GM19025 (cell line): ENCODE measurements at regions not wholly inside any gene's neighbourhood (a gene's known extent, or its start where the extent isn't known, plus 50 kb on each side); places are given as distances from the start of the nearest gene placed in this dataset.

Experiments used
- ATAC-seq: cut with Tn5 transposase; IDR thresholded peaks from one replicate; pipeline ENCODE4 v1.9.1; 2021; ENCODE audit warnings: mild to moderate bottlenecking, low read depth, moderate library complexity; ENCODE audit not compliant: unreplicated experiment

DNA sequence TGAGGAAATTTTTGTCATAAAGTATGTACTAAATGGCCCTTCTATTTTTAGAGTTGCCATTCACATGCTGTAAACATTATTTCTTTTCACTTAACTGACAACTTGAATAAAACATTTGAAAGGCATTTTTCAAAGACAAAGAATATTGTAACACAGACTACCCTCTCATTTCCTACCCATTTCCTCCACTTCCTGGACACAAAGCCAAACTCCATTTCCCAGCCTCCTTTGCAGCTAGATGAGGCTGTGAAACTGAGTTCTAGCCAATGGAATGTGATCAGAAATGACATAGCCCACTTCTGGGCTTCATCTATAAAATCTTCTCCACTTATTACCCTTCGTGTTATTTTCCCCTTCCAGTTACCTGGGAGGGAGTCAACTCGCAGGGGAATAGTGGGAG, 288.9 kb upstream of the DPH6 start:
- no peak for ATAC-seq

DNA sequence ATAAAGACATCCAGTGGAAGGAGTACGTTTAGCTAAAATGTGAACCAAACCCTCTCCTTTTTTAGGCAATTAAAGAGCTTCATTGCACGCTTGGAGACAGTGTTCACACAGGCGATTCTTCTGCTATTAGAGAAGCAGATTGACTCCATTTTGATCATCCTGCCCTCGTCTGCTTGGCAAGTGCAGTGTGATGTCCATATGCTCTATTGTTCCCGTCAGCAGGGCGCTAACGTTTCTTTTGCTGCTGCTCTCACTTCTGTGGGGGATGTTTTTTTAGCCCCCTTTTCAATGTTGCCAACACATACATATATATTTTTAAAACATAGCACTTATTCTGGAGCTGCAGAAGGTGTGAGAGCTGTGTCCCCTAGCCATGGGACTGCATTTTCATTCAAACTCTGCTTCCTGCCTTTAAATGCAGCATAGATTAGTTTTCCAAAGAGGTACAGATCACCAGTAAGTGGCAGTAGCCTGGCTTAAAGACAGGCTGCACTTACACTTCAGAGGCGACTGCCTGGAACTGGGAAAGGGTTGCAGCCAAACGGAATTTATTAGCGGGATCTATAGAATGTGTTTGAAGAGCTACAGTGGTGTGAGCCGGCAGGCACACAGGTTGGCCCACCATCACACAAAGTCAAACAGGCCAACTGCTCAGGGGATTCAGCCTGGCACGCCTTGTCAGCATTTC, 292.6 kb upstream of the DPH6 start:
- ATAC-seq = no peak

DNA sequence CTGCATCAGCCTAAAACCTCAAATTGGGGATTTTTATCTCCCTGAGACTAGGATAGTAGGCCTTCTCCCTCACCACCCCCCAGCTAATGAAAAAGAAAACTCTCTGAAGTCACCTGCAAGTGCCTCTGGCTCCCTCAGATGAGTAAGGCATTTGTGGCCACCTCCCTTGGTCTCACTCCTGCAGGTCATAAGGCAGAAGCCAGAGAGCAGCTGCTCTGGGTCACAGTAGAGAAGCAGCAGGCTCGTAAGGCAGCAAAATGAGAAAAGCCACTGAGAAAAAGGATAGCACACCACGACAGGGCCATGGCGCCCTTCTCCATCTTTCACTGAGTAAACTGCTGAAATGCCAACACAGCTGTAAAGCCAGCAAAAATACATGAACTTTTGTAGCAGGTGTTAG, 296.7 kb upstream of the DPH6 start:
- ATAC-seq = no peak

GRCh38 chr15:35843498-35843897, 297.5 kb upstream of the DPH6 start:
- ATAC-seq = no peak

DNA sequence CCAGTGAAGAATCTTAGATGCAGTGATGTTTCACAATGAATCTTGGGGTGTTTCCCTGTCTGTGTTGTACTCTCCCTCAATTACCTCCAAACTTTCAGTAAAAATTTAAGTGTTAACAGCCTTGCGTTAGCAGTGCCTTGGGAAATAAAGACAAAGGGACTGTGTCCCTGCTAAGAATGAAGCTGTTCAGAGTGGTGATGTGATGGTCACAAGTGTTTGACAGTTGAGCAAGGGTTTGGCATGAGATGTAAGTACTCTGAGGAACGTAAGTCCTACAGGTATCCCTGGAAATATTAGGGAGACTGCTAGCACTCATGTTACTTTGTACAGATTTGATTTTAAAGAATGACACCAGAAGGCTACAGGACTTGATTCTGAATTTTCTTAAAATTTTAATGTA, 304.3 kb upstream of the DPH6 start:
- no peak for ATAC-seq

- ATAC-seq = no peak
Observed at GRCh38 chr15:35851491-35851890, 305.5 kb upstream of the DPH6 start.

DNA sequence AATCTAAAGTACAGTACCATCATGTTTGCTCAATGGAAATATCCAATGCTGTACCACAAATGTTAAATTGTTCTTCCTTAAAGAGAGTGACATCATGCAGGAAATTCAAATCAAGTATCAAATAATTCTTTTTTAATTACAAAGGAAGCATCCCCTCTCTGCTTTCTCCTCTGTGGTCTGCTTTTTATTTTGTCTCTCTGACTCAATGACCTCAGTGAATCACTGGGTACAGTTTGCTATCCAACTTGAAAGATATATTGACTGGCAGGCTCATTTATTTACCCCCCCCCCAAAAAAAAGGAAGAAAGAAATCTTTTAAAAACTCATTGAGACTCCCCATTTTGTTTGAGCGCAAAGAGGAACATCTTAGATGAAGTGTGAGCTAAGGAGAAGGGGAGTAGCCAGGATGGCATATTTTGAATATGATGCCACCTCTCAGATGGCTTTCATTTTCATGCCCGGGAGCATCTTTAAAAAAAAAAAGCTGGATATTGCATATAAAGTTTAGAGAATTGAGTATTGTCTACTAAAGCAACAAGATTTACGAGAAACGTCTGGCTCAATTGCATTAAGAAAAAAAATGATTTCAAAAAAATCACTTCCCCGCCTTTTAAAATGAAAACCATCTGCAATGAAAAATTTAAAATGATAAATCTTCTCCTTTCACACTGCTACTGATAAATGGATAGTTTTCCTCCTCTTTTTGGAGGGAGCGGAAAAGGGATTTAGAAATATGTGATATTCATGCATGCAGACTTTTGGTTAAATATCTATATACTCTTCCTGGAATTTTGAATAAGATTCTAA, 307.1 kb upstream of the DPH6 start:
- ATAC-seq = no peak

DNA sequence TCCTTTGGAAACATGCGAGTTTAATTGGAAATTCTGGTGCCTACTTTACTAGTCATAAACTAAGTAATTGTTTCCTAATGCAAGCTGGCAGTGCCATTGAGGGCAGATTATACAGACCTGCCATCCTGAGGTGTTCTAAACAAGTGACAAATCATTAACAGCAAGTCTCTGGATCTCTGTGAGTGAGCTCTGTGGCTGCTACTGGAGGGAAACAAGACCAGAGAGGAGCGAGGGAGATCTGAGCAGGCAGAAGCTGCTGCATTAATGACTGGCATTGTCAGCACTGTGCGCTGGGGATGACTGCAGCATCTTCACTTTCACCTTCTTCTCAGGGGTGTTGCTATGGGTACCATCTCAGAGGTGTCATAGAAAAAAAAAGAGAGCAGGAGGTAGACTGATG, 308.4 kb upstream of the DPH6 start:
- no peak for ATAC-seq

DNA sequence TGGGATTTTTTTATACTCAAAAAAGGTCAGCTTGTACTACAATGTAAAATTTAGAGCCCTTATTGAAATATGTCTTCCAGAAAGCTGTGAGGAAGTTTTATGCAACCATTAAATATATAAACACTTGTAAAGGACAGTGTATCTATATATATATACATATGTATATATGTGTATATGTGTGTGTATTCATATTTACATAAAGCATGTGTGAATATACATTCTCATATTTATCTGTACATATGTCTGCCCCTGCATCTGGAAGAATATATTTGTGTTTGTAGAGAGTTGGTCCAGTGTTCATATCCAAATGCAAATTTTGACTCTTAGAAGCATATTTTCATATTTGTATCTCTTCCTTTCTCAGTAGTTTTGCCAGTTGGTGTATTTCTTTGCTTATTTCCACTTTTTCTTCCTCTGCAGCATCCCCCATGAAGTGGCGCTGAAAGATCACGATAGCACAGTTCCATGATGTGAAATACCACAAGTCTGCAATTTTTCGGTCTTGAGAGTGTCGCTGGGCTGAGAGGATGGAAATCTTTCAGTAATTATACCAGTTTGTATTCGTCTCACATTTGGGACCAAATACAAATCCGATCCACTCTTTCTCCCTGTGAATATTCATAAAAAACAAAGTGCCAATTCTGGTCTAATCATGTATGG, 311.7 kb upstream of the DPH6 start:
- no peak for ATAC-seq

DNA sequence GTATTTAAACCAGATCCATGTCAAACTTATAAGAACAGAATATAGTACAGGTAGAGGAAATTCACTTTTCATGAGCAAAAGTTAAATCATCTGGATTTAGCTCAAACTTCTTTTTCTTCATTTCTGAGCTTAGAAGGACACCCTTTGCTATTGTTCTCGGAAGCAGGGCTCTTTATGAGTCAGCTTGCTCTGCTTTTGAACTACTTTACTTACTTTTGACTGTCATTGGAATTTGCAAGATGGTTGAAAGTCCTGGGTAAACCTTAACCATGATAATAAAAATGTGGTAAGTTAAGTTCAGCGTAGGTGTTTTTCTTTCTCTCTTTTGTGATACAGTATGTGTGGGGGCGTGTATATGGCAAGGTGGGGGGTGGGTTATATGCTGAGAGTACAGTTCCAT, 312.7 kb upstream of the DPH6 start:
- ATAC-seq = no peak

DNA sequence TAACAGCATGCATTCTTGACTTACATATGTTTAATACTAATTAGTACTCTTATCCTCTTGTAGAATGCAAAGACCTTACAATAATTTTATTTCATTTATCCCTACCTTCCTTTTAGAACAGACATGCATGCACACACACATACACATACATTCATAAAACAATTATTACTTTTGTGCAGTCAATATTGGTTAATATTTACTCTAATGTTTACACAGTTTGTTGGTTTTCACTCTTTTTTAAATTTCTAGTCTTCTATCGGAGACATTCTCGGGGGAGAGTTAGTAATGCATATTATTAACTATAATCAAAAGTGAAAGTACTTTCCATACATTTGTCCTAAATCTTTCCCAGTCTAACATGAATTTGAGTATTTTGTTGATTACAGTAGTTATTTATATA, 317.7 kb upstream of the DPH6 start:
- ATAC-seq = no peak

DNA sequence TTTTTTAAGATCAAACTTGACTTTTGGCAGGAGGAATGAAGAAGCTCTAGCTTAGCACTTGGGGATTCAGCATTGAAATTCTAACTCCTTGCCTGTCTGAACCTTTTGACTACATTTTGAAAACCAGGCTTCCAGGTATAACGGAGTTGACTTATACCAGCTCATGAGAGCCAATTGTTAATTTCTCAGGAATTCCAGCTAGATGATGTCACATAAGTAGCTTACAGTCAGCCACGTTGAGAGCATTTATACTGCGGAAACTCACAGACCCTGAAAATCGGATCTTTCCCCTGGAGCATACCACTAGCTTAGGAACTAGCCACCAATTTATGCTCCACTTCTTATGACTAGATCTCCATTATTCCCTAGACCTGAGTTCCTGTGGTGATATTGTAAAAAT, 321.4 kb upstream of the DPH6 start:
- ATAC-seq = no peak

DNA sequence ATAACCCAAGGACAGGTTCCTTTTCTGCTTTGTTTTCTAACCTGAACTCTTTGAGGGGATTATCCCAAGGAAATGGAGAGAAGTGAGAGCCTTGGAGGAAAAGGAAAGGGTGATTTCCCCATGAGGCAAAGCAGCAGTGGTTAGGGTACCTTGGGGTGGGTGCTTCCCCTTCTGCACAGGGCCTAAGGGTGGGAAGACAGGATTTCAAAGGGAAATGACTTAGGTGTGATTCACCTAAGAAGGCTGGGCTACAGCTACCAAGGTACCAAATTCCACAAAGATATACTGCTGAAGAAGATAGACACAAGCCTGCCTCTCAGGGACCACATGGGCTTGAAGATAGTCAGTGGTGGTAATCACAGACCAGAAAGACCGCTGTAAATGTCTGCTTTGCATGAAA, 325.3 kb upstream of the DPH6 start:
- no peak for ATAC-seq

DNA sequence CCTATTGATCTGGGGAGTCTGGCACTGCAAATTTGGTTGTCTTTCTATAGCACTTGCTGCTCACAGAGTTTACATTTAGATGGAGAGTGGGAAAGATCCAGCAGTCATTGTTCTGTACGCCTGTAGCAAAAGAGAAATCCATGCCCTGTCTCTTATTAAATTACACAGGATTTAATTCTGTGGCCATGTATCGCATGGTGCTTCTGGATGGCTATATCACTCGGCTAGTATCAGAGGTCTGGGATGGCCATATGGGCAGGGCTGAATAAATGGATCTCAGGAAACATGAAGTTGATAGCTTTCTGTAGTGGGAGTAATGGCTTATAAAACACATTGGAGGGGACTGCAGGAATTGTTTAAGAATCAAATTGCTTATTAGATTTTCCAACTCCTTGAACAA, 325.8 kb upstream of the DPH6 start:
- ATAC-seq = no peak

DNA sequence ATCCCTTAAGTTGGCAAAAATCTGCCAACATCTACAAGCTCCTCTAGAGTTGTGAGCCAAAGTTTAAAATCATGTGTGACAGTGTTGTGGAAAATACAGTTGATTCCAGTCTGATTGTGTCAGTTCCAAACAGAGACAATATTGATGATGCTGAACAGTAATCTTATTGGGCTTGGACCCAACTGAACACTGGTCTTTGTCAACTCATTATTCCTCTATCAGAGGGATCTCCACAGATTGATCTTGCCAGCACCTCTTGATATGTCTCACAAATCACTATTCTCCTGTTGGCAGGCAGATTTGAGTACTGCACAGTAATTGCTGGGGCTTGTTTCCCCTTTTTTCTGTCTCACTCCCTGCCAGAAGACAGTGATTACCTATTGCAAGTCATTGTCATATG, 326.6 kb upstream of the DPH6 start:
- ATAC-seq = no peak

- ATAC-seq = no peak
Observed at GRCh38 chr15:35874260-35874905, 328.4 kb upstream of the DPH6 start.

DNA sequence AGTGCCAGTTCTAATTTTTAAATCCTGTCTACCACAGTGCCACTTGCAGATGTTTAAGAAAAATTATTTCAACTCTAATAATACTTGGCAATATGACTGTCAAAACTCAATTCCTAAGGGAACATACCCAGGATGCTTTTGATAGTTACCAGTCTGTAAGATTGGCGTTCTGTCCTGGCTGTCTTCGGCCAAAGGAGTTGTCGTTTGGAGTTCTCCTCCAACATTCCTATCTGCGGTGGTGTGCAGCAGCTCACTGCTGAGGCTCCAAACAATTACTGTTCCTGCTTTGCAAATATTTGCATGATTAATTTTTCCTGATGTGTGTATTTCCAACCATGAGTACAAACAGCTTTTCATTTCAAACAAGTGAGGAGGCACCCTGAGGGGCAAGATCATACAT, 330.8 kb upstream of the DPH6 start:
- ATAC-seq = no peak

DNA sequence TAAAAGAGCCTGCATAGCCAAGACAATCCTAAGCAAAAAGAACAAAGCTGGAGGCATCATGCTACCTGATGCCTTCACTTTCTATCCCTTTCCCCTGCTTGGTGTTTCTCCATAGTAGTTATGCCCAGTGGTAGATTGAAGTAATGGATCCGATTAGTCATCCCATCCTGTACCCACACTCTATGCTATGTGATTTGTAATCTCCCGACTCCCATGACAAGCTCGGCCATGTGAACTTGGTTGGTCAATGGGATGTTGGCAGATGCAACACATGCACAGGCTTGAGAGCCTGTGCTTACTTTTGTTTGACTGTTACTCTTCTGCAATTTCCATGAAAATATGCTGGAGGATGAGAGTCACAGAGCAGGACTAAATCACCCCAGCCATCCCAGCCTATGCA, 334.9 kb upstream of the DPH6 start:
- no peak for ATAC-seq

DNA sequence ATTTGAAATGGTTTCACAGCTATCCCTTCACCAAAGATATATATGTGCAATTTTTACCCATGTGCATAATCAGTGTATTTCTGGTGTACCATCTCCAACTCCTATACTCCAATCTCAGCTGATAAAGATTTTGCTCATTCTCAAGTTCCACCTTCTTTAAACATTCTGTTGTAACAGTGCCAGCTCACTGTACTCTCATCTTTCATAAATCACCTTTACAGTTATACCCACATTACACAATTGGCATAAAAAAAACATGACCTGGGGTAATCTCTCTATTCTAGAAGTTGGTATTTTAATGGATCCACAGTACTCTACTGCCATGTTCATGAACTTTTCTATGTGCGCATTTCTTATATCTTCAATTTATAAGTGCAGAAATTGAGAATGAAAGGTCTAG, 339.9 kb upstream of the DPH6 start:
- ATAC-seq = no peak

- no peak for ATAC-seq
Observed at GRCh38 chr15:35886765-35887164, 340.8 kb upstream of the DPH6 start.

- ATAC-seq = no peak
Observed at GRCh38 chr15:35888815-35889214, 342.9 kb upstream of the DPH6 start.
